ENCODE measurements at regions not wholly inside any gene's neighbourhood (a gene's known extent, or its start where the extent isn't known, plus 50 kb on each side); places are given as distances from the start of the nearest gene placed in this dataset.

GRCh38 chr17:73813201-73813600 lies 169.0 kb upstream of the SDK2 start:
- DNase-seq (no peak), ATAC-seq (no peak)
- Histone ChIP-seq H3K4me3 (no peak overlapping the region), H3K9me3 (no peaks in the 10 kb centered on the region), H3K27me3 (no peaks in the 10 kb centered on the region), H3K4me1 (no peaks in the 10 kb centered on the region), H3K36me3 (no peaks in the 10 kb centered on the region), H3K27ac (no peak overlapping the region)
- no peak for TF ChIP-seq CTCF (IDR thresholded peaks at IDR 0.05)
- intact Hi-C loops (cut with DNase I): no loop called here
- WGBS, 2 donors: 87 to 89% methylated on average over 5 of the region's 5 CpGs

- Histone ChIP-seq H3K36me3 (no peaks in the 10 kb centered on the region), H3K27ac (no peak overlapping the region), H3K27me3 (no peaks in the 10 kb centered on the region), H3K9me3 (no peaks in the 10 kb centered on the region), H3K4me3 (no peak overlapping the region), H3K4me1 (no peaks in the 10 kb centered on the region)
- TF ChIP-seq CTCF (IDR thresholded peaks at IDR 0.05): no peak
- DNase-seq: no peak
- intact Hi-C loops (cut with DNase I): no loop called here
- no peak for ATAC-seq
- 39 to 47% methylated on average over 7 of the region's 7 CpGs for WGBS, 2 donors
Measured at GRCh38 chr17:73814075-73814474, 169.8 kb upstream of the SDK2 start.

GRCh38 chr17:73815474-73815873 lies 171.2 kb upstream of the SDK2 start:
- no peaks in the 10 kb centered on the region for H3K9me3 ChIP-seq
- intact Hi-C loops (cut with DNase I): no loop called here
- no peak for TF ChIP-seq CTCF (IDR thresholded peaks at IDR 0.05)
- WGBS, 2 donors: 71 to 81% methylated on average over 5 of the region's 5 CpGs
- peaks cover 0 to 2% (median 0%) of the 10 kb centered on the region in 7 donors for H3K27me3 ChIP-seq
- no peaks in the 10 kb centered on the region for H3K4me1 ChIP-seq
- ATAC-seq (no peak), DNase-seq (no peak)
- H3K4me3 ChIP-seq: no peak overlapping the region
- H3K36me3 ChIP-seq: no peaks in the 10 kb centered on the region
- no peak overlapping the region for H3K27ac ChIP-seq

GRCh38 chr17:73819440-73820395 lies 175.5 kb upstream of the SDK2 start:
- no peak for TF ChIP-seq CTCF (IDR thresholded peaks at IDR 0.05)
- Histone ChIP-seq H3K4me3 (no peak overlapping the region), H3K36me3 (no peaks in the 10 kb centered on the region), H3K27ac (no peak overlapping the region), H3K9me3 (no peaks in the 10 kb centered on the region), H3K27me3 (peaks cover 0 to 16% (median 4%) of the 10 kb centered on the region in 7 donors), H3K4me1 (peaks cover 0 to 5% (median 0%) of the 10 kb centered on the region in 9 donors)
- intact Hi-C loops (cut with DNase I): loop anchor here in 1 of 10 donors (2.0 kb wide), 1 partner anchor 21 kb away; no protein-coding TSS in a partner anchor
- ATAC-seq (no peak), DNase-seq (no peak)
- 91 to 96% methylated on average over 19 of the region's 19 CpGs for WGBS, 2 donors
